Cardiac muscle cell (in vitro differentiated cells and primary cell): ENCODE measurements at regions not wholly inside any gene's neighbourhood (a gene's known extent, or its start where the extent isn't known, plus 50 kb on each side); places are given as distances from the start of the nearest gene placed in this dataset.

Experiments
- DNase-seq, 2 donors: peaks; one replicate each; pipeline versions ENCODE4 v3.0.0 to v3.0.0-alpha.2; 2010 to 2017; ENCODE audit warnings: low read depth in 1 of 2, low spot score in 1 of 2
- H3K27ac ChIP-seq: fragments of 200-600 bp; sonication (generic); 2 replicates; pipeline ENCODE4 v1.5.1; 2016
- H3K27me3 ChIP-seq: fragments of 200-600 bp; sonication (generic); 2 replicates; pipeline ENCODE4 v1.6.0; 2016; ENCODE audit warnings: control low read depth
- H3K36me3 ChIP-seq: fragments of 200-600 bp; sonication (generic); 2 replicates; pipeline ENCODE4 v1.5.1; 2016; ENCODE audit warnings: control low read depth
- H3K4me1 ChIP-seq: fragments of 200-600 bp; sonication (generic); 2 replicates; pipeline ENCODE4 v1.8.1; 2017; ENCODE audit warnings: low read depth, mild to moderate bottlenecking, mixed run types
- H3K4me3 ChIP-seq: fragments of 200-600 bp; sonication (generic); 2 replicates; pipeline ENCODE4 v1.5.1; 2016; ENCODE audit warnings: mild to moderate bottlenecking
- H3K9me3 ChIP-seq: fragments of 200-600 bp; sonication (generic); 2 replicates; pipeline ENCODE4 v1.5.1; 2017; ENCODE audit warnings: low read depth, mild to moderate bottlenecking, control low read depth
- TF ChIP-seq, protein P1 (sequence below): IDR thresholded peaks from 2 replicates; pipeline ENCODE4 v1.5.1; 2012; ENCODE audit warnings: low read depth, mild to moderate bottlenecking, low read length

DNA sequence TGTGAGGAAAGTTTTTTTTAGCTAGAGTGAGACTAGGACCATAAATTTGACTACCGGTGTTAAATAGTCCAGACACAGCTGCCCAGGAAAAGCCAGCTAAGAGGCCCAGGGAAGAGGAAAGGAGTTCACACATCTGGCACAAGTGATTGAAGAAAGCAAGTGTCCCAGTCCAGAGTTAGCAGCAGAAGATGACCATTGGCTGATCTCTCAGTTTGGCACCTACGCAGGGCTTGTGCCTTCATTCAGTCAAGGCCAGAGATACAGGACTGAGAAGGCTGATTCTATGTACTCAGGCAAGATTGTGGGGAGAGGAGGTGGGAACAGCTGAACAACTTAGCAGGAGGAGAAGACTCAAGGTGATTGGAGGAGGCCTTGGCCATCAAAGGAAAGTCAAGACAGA, 575.0 kb upstream of the KLF12 start:
- no peak for DNase-seq
- H3K4me1 ChIP-seq = no peaks in the 10 kb centered on the region
- H3K9me3 ChIP-seq = no peaks in the 10 kb centered on the region
- H3K27ac ChIP-seq = no peak overlapping the region
- TF ChIP-seq, protein P1, sequence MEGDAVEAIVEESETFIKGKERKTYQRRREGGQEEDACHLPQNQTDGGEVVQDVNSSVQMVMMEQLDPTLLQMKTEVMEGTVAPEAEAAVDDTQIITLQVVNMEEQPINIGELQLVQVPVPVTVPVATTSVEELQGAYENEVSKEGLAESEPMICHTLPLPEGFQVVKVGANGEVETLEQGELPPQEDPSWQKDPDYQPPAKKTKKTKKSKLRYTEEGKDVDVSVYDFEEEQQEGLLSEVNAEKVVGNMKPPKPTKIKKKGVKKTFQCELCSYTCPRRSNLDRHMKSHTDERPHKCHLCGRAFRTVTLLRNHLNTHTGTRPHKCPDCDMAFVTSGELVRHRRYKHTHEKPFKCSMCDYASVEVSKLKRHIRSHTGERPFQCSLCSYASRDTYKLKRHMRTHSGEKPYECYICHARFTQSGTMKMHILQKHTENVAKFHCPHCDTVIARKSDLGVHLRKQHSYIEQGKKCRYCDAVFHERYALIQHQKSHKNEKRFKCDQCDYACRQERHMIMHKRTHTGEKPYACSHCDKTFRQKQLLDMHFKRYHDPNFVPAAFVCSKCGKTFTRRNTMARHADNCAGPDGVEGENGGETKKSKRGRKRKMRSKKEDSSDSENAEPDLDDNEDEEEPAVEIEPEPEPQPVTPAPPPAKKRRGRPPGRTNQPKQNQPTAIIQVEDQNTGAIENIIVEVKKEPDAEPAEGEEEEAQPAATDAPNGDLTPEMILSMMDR = no peak
- H3K27me3 ChIP-seq = no peaks in the 10 kb centered on the region
- H3K36me3 ChIP-seq = no peaks in the 10 kb centered on the region
- H3K4me3 ChIP-seq = no peak overlapping the region

DNA sequence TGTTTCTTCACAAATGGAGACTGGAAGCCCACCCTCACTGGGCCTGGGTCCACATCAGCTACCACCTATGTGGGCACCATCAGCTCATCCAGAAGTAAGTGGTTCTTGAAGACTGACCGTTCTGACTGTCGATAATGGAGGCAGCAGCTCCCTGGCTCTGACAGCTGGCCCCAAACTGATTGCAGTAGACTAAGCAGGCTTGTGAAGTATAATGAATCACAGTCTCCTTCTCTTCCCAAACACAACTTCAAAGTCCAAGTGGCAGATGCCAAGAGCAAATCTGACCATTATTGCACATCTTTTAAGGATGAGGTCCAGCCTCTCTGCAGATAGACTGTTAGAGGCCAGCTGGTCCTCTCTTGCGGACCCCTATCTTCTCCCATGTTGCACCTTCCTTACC, 574.4 kb upstream of the KLF12 start:
- Histone ChIP-seq H3K27me3 (no peaks in the 10 kb centered on the region), H3K4me3 (no peak overlapping the region), H3K27ac (no peak overlapping the region), H3K4me1 (no peaks in the 10 kb centered on the region), H3K9me3 (no peaks in the 10 kb centered on the region), H3K36me3 (no peaks in the 10 kb centered on the region)
- no peak for DNase-seq
- TF ChIP-seq, protein P1 = no peak

DNA sequence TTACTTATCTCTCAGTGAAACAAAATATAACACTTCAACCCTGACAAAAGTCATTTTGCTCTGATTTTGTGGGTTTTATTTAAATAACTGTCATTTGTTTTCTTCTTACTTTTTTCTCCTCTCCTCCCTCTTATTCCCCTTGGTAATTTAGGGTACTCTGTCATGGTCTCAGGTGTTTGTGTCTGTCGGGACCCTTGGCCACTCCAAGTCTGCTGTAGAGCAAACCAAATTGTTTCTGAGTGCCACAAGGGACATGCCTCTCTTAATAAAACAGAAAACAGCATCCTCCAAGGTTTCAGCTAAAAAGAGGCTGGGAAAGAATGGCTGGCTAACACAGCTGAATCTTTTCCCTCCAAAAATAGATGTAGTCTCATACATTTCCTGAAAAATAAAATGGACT, 573.1 kb upstream of the KLF12 start:
- H3K4me3 ChIP-seq = no peak overlapping the region
- H3K9me3 ChIP-seq = no peaks in the 10 kb centered on the region
- no peak for DNase-seq
- H3K27me3 ChIP-seq = no peaks in the 10 kb centered on the region
- no peak overlapping the region for H3K27ac ChIP-seq
- TF ChIP-seq, protein P1 = no peak
- no peaks in the 10 kb centered on the region for H3K36me3 ChIP-seq
- no peaks in the 10 kb centered on the region for H3K4me1 ChIP-seq

DNA sequence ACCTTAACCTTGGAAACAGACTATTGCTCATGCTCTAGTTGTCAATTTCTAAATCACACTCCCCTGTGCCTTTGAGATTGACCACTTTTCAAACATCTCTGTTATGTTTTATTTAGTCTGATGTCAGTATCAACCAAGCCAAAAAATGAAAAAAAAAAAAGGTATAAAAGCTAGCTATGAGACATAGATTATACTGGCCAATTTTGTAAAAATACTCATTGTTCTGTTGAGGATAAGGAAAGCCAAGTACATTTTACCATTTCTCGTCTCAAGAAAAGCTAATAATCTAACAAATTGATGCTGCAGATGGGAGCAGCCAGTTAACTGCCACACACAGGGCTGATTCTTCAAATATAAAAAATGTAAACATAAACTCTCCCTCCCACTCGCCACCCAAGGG, 572.6 kb upstream of the KLF12 start:
- no peak overlapping the region for H3K27ac ChIP-seq
- no peak overlapping the region for H3K4me3 ChIP-seq
- no peaks in the 10 kb centered on the region for H3K9me3 ChIP-seq
- no peaks in the 10 kb centered on the region for H3K36me3 ChIP-seq
- H3K4me1 ChIP-seq = no peaks in the 10 kb centered on the region
- TF ChIP-seq, protein P1 = no peak
- no peak for DNase-seq
- no peaks in the 10 kb centered on the region for H3K27me3 ChIP-seq

DNA sequence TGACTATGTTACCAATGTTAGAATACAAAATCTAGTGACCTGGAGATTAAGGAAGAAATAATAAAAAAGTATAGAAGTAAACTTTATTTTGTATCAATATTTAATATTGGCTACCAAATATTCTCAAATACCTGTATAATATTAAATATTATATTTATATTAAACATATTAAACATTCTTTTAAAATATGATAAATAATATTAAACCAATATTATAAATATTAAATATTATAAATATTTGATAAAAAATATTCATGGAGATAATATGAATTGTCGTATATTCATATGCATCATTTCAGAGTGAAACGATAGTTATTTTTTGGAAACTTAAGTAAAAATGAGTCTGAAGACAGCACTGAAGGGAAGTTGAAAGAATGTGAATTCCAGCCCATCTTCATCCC, 571.2 kb upstream of the KLF12 start:
- Histone ChIP-seq H3K27ac (no peak overlapping the region), H3K36me3 (no peaks in the 10 kb centered on the region), H3K4me1 (no peaks in the 10 kb centered on the region)

More for the DNA sequence above, 571.2 kb upstream of the KLF12 start:
- H3K4me3 ChIP-seq = no peak overlapping the region
- H3K27me3 ChIP-seq = no peaks in the 10 kb centered on the region
- DNase-seq = no peak
- no peaks in the 10 kb centered on the region for H3K9me3 ChIP-seq
- TF ChIP-seq, protein P1 = no peak
